H1 (cell line): ENCODE measurements at regions not wholly inside any gene's neighbourhood (a gene's known extent, or its start where the extent isn't known, plus 50 kb on each side); places are given as distances from the start of the nearest gene placed in this dataset.

Experiments used
- CTCF ChIA-PET: fragments of 300-600 bp; sonication (Branson Sonifier 250); formaldehyde crosslinking; loops from one replicate; lab custom pipeline; 2021; ENCODE audit not compliant: partially characterized antibody; lab: Charles Lee
- POLR2A ChIA-PET: fragments of 300-600 bp; sonication (Branson Sonifier 250); formaldehyde crosslinking; loops from one replicate; lab custom pipeline; 2021; ENCODE audit warnings: inconsistent platforms; ENCODE audit not compliant: partially characterized antibody; lab: Charles Lee
- DNase-seq, 2 experiments: peaks; one replicate each; pipeline versions ENCODE4 v3.0.0 to v3.0.0-alpha.2; 2010 to 2022; ENCODE audit warnings: low spot score in 2 of 2, low read depth in 1 of 2, mixed read lengths in 1 of 2
- FAIRE-seq: peaks from 2 replicates; lab custom pipeline; 2011; peaks lifted over from hg19 to GRCh38; lab: Jason Lieb, UNC
- H2AFZ ChIP-seq: 2 replicates; pipeline ENCODE4 v1.8.1; 2012; ENCODE audit warnings: low read length, inconsistent platforms
- H2AK5ac ChIP-seq: 2 replicates; pipeline ENCODE4 v1.6.1; 2013; ENCODE audit warnings: low read depth, low read length
- H2BK120ac ChIP-seq: replicated peaks from 2 replicates; pipeline ENCODE3; 2013; ENCODE audit warnings: low read depth, low read length, inconsistent platforms
- H2BK12ac ChIP-seq: 2 replicates; pipeline ENCODE4 v1.6.1; 2013; ENCODE audit warnings: low read depth, low read length
- H2BK15ac ChIP-seq: 2 replicates; pipeline ENCODE4 v1.6.1; 2013; ENCODE audit warnings: low read length
- H2BK20ac ChIP-seq: 2 replicates; pipeline ENCODE4 v1.6.1; 2013; ENCODE audit warnings: low read length
- H2BK5ac ChIP-seq: 2 replicates; pipeline ENCODE4 v1.6.1; 2013; ENCODE audit warnings: low read depth, low read length
- H3K14ac ChIP-seq: 2 replicates; pipeline ENCODE4 v1.6.1; 2013; ENCODE audit warnings: inconsistent platforms; ENCODE audit not compliant: insufficient read length
- H3K18ac ChIP-seq: 2 replicates; pipeline ENCODE4 v1.6.1; 2013; ENCODE audit warnings: low read length; ENCODE audit errors: extremely low read depth
- H3K23ac ChIP-seq: 2 replicates; pipeline ENCODE4 v1.6.1; 2013; ENCODE audit warnings: inconsistent platforms; ENCODE audit not compliant: insufficient read length
- H3K23me2 ChIP-seq: 2 replicates; pipeline ENCODE4 v1.6.1; 2013; ENCODE audit warnings: low read depth, low read length
- H3K27ac ChIP-seq: 2 replicates; pipeline ENCODE4 v1.6.1; 2011; ENCODE audit warnings: low read depth, low read length, inconsistent platforms
- H3K27me3 ChIP-seq, 4 experiments: replicated peaks in 1 of 4; 1 replicate in 1 of 4; 2 replicates in 3 of 4; pipeline versions ENCODE4 v1.6.1 to v1.8.1; 2011 to 2013; ENCODE audit warnings: low read length in 3 of 4, mild to moderate bottlenecking in 3 of 4, inconsistent platforms in 2 of 4, mixed read lengths in 2 of 4, moderate library complexity in 1 of 4; ENCODE audit not compliant: control insufficient read depth in 3 of 4, insufficient read depth in 3 of 4; ENCODE audit errors: extremely low read depth in 1 of 4
- H3K36me3 ChIP-seq, 4 experiments: 2 replicates each; pipeline versions ENCODE4 v1.6.1 to v1.8.1; 2011 to 2013; ENCODE audit warnings: mild to moderate bottlenecking in 4 of 4, low read length in 3 of 4, moderate library complexity in 2 of 4, control low read depth in 1 of 4, inconsistent platforms in 1 of 4; ENCODE audit not compliant: insufficient read depth in 4 of 4, control insufficient read depth in 2 of 4
- H3K4ac ChIP-seq: replicated peaks from 2 replicates; pipeline ENCODE3; 2013; ENCODE audit warnings: low read length, low read depth, mixed read lengths, inconsistent platforms; ENCODE audit not compliant: insufficient read length
- H3K4me1 ChIP-seq, 4 experiments: replicated peaks in 1 of 4; 1 replicate in 1 of 4; 2 replicates in 3 of 4; pipeline versions ENCODE4 v1.6.1 to v1.8.1; 2011 to 2013; ENCODE audit warnings: low read length in 3 of 4, inconsistent platforms in 2 of 4, mixed read lengths in 1 of 4; ENCODE audit not compliant: insufficient read depth in 4 of 4, control insufficient read depth in 3 of 4
- H3K4me2 ChIP-seq, 2 experiments: 2 replicates each; pipeline versions ENCODE4 v1.6.1 to v1.8.1; 2011 to 2013; ENCODE audit warnings: low read depth in 2 of 2, low read length in 2 of 2, control low read depth in 1 of 2, inconsistent platforms in 1 of 2, mild to moderate bottlenecking in 1 of 2; ENCODE audit not compliant: insufficient read depth in 1 of 2
- H3K4me3 ChIP-seq, 4 experiments: fragments of 200-600, 300-600 bp in 1 of 4; sonication (generic), shearing (Covaris generic), sonication (Bioruptor Twin) in 1 of 4; 2 replicates each; pipeline versions ENCODE4 v1.5.1 to v1.8.1; 2011 to 2016; ENCODE audit warnings: low read length in 4 of 4, low read depth in 3 of 4, control low read depth in 2 of 4, inconsistent platforms in 2 of 4, mild to moderate bottlenecking in 2 of 4, mixed read lengths in 1 of 4, moderate library complexity in 1 of 4; ENCODE audit not compliant: insufficient read depth in 2 of 4; ENCODE audit errors: extremely low read depth in 1 of 4
- H3K56ac ChIP-seq: replicated peaks from 2 replicates; pipeline ENCODE3; 2013; ENCODE audit warnings: low read depth, mild to moderate bottlenecking, mixed read lengths, low read length, inconsistent platforms; ENCODE audit not compliant: insufficient read length
- H3K79me1 ChIP-seq: 2 replicates; pipeline ENCODE4 v1.6.1; 2013; ENCODE audit warnings: low read depth, low read length, control low read depth
- H3K79me2 ChIP-seq, 2 experiments: 2 replicates each; pipeline versions ENCODE4 v1.6.1 to v1.8.1; 2012 to 2013; ENCODE audit warnings: low read length in 2 of 2, mild to moderate bottlenecking in 2 of 2, inconsistent platforms in 1 of 2; ENCODE audit not compliant: insufficient read depth in 2 of 2, control insufficient read depth in 1 of 2
- H3K9ac ChIP-seq, 4 experiments: replicated peaks in 1 of 4; 1 replicate in 1 of 4; 2 replicates in 3 of 4; pipeline versions ENCODE4 v1.6.1 to v1.8.1; 2011 to 2013; ENCODE audit warnings: low read depth in 3 of 4, low read length in 3 of 4, control low read depth in 2 of 4, mild to moderate bottlenecking in 2 of 4, moderate library complexity in 2 of 4, inconsistent platforms in 1 of 4; ENCODE audit errors: extremely low read depth in 1 of 4
- H3K9me3 ChIP-seq, 2 experiments: 2 replicates each; pipeline versions ENCODE4 v1.6.1 to v1.8.1; 2012 to 2013; ENCODE audit warnings: mild to moderate bottlenecking in 2 of 2, moderate library complexity in 2 of 2, control low read depth in 1 of 2, inconsistent platforms in 1 of 2, low read depth in 1 of 2, low read length in 1 of 2, mixed read lengths in 1 of 2; ENCODE audit not compliant: insufficient read depth in 2 of 2
- H4K20me1 ChIP-seq, 2 experiments: replicated peaks in 1 of 2; 2 replicates each; pipeline versions ENCODE3 to v1.8.1; 2011 to 2013; ENCODE audit warnings: inconsistent platforms in 2 of 2, low read length in 2 of 2, mild to moderate bottlenecking in 1 of 2; ENCODE audit not compliant: insufficient read depth in 2 of 2, control insufficient read depth in 1 of 2
- H4K5ac ChIP-seq: 2 replicates; pipeline ENCODE4 v1.6.1; 2013; ENCODE audit warnings: low read length, low read depth, mixed read lengths, inconsistent platforms; ENCODE audit not compliant: insufficient read length
- H4K8ac ChIP-seq: 2 replicates; pipeline ENCODE4 v1.8.0; 2013; ENCODE audit warnings: mild to moderate bottlenecking, moderate library complexity, low read length, inconsistent platforms; ENCODE audit not compliant: insufficient read depth; ENCODE audit errors: extremely low read depth
- H4K91ac ChIP-seq: replicated peaks from 2 replicates; pipeline ENCODE3; 2013; ENCODE audit warnings: low read length, mixed read lengths, inconsistent platforms; ENCODE audit not compliant: insufficient read length
- CEBPB ChIP-seq: IDR thresholded peaks from 2 replicates; pipeline ENCODE4 v1.6.1; 2012; ENCODE audit warnings: low read depth, low read length
- E2F6 ChIP-seq: IDR thresholded peaks from 2 replicates; pipeline ENCODE4 v1.6.1; 2012; ENCODE audit warnings: inconsistent platforms
- KDM4A ChIP-seq: IDR thresholded peaks from one replicate; pipeline ENCODE4 v1.7.1; 2012; ENCODE audit warnings: low read depth, mild to moderate bottlenecking, moderate library complexity, low read length, inconsistent platforms; ENCODE audit not compliant: severe bottlenecking
- WGBS, 2 experiments: shearing (Covaris generic) in 1 of 2; methylation state at CpG; one replicate each; pipeline versions ENCODE4 v1.1.6 to v1.1.7; 2013 to 2015; ENCODE audit warnings: low lambda C conversion rate in 2 of 2, mixed read lengths in 2 of 2, inconsistent platforms in 1 of 2, low coverage in 1 of 2, missing lambda C conversion rate in 1 of 2; ENCODE audit not compliant: insufficient replicate concordance in 2 of 2, insufficient coverage in 1 of 2, insufficient read length in 1 of 2; ENCODE audit errors: extremely low coverage in 1 of 2, missing lambda C conversion rate in 1 of 2; 5-methylcytosine and 5-hydroxymethylcytosine counted together

GRCh38 chr14:78081245-78081644, 88.9 kb upstream of the NRXN3 start:
- Histone ChIP-seq H3K36me3 (no peaks in the 10 kb centered on the region), H3K9me3 (no peaks in the 10 kb centered on the region), H2BK12ac (no peak overlapping the region), H3K23me2 (no peaks in the 10 kb centered on the region), H3K18ac (no peak overlapping the region; the same call in 1 of the 2 replicates), H3K4me1 (peaks cover 0 to 11% (median 3%) of the 10 kb centered on the region in 4 experiments; a peak in 2 of 7 replicates), H3K4me2 (no peak overlapping the region), H3K79me2 (no peaks in the 10 kb centered on the region), H2BK20ac (no peak overlapping the region), H4K20me1 (no peaks in the 10 kb centered on the region), H3K27ac (no peak overlapping the region), H3K4ac (no peak overlapping the region), H3K9ac (no peak overlapping the region), H2AFZ (peak overlapping the region; percentile 94), H3K79me1 (no peaks in the 10 kb centered on the region), H3K14ac (no peak overlapping the region), H3K27me3 (no peaks in the 10 kb centered on the region; a peak in 1 of 7 replicates), H4K5ac (no peak overlapping the region), H4K8ac (no peak overlapping the region), H2BK5ac (no peak overlapping the region), H3K23ac (no peak overlapping the region), H2AK5ac (no peak overlapping the region), H3K56ac (no peak overlapping the region), H2BK15ac (no peak overlapping the region), H4K91ac (no peak overlapping the region), H3K4me3 (no peak overlapping the region), H2BK120ac (no peak overlapping the region)
- no peak for FAIRE-seq
- TF ChIP-seq CEBPB (no peak), KDM4A (no peak), E2F6 (0 out of 2 replicates have a peak, but pooled peaks have one; percentile 27)
- no peak for DNase-seq
- WGBS, 2 experiments: 35% methylated on average over 1 of the region's 1 CpG; no CpG with 5 or more reads in 1 of the 2 experiments
- ChIA-PET POLR2A (interaction anchor here (0.6 kb wide), 1 partner anchor 10 kb away, joined by 3 read pairs; no protein-coding TSS in a partner anchor), CTCF (no interaction called here)
